GM23338 (cell line): ENCODE measurements at regions not wholly inside any gene's neighbourhood (a gene's known extent, or its start where the extent isn't known, plus 50 kb on each side); places are given as distances from the start of the nearest gene placed in this dataset.

Experiments
- ATAC-seq: fragments of 200-7000 bp; cut with Tn5 transposase; 3 replicates; pipeline ENCODE4 v1.9.1; 2020
- DNase-seq: peaks from one replicate; pipeline ENCODE4 v3.0.0-alpha.2; 2015; ENCODE audit warnings: low spot score
- H2AFZ ChIP-seq: fragments of 200-600 bp; sonication (generic); 2 replicates; pipeline ENCODE4 v1.8.0; 2016; ENCODE audit warnings: antibody characterized with exemption, mild to moderate bottlenecking, moderate library complexity
- H3F3A ChIP-seq: fragments of 200-600 bp; sonication (generic); replicated peaks from 2 replicates; pipeline ENCODE4 v1.8.0; 2017; ENCODE audit warnings: antibody characterized with exemption, mixed run types, low read depth
- H3K27ac ChIP-seq: fragments of 200-600 bp; sonication (generic); 2 replicates; pipeline ENCODE4 v1.6.1; 2016; ENCODE audit warnings: low read depth
- H3K27me3 ChIP-seq: fragments of 200-600 bp; sonication (generic); 2 replicates; pipeline ENCODE4 v1.8.0; 2016; ENCODE audit warnings: mild to moderate bottlenecking, mixed run types, moderate library complexity; ENCODE audit not compliant: insufficient read depth
- H3K36me3 ChIP-seq: fragments of 200-600 bp; sonication (generic); 2 replicates; pipeline ENCODE4 v1.8.0; 2016; ENCODE audit warnings: mild to moderate bottlenecking; ENCODE audit not compliant: insufficient read depth
- H3K4me1 ChIP-seq: fragments of 200-600 bp; sonication (generic); 2 replicates; pipeline ENCODE4 v1.8.0; 2016; ENCODE audit warnings: mild to moderate bottlenecking, moderate library complexity; ENCODE audit not compliant: insufficient read depth
- H3K4me2 ChIP-seq: fragments of 200-600 bp; sonication (generic); 2 replicates; pipeline ENCODE4 v1.7.1; 2017; ENCODE audit warnings: mixed run types
- H3K4me3 ChIP-seq: fragments of 200-600 bp; sonication (generic); 2 replicates; pipeline ENCODE4 v1.6.1; 2016; ENCODE audit warnings: mixed run types
- H3K79me2 ChIP-seq: fragments of 200-600 bp; sonication (generic); replicated peaks from 2 replicates; pipeline ENCODE4 v1.8.0; 2017; ENCODE audit warnings: mild to moderate bottlenecking; ENCODE audit not compliant: insufficient read depth
- H3K9me2 ChIP-seq: fragments of 200-600 bp; sonication (generic); 2 replicates; pipeline ENCODE4 v1.8.0; 2017; ENCODE audit not compliant: insufficient read depth
- H4K20me1 ChIP-seq: fragments of 200-600 bp; sonication (generic); replicated peaks from 2 replicates; pipeline ENCODE4 v1.8.0; 2017; ENCODE audit warnings: mild to moderate bottlenecking; ENCODE audit not compliant: insufficient read depth
- H3K27ac Mint-ChIP-seq: 2 replicates; pipeline ENCODE4 v1.8.0; 2020; ENCODE audit warnings: inconsistent platforms, mild to moderate bottlenecking, moderate library complexity, mixed read lengths
- H3K27me3 Mint-ChIP-seq: 3 replicates; pipeline ENCODE4 v1.8.0; 2022; ENCODE audit warnings: low read depth, mild to moderate bottlenecking, moderate library complexity, mixed read lengths, inconsistent platforms; ENCODE audit not compliant: insufficient read depth, poor library complexity
- H3K36me3 Mint-ChIP-seq: 3 replicates; pipeline ENCODE4 v1.8.0; 2021; ENCODE audit warnings: low read depth, mild to moderate bottlenecking, inconsistent platforms, moderate library complexity, mixed read lengths
- H3K4me1 Mint-ChIP-seq: 3 replicates; pipeline ENCODE4 v1.8.0; 2020; ENCODE audit warnings: mild to moderate bottlenecking, inconsistent platforms, mixed read lengths
- H3K4me3 Mint-ChIP-seq: 3 replicates; pipeline ENCODE4 v1.8.0; 2021; ENCODE audit warnings: moderate library complexity, mild to moderate bottlenecking, inconsistent platforms, mixed read lengths
- H3K9me3 Mint-ChIP-seq: 3 replicates; pipeline ENCODE4 v1.8.0; 2020; ENCODE audit warnings: moderate library complexity, mild to moderate bottlenecking, inconsistent platforms, mixed read lengths
- CREB1 ChIP-seq: fragments of 250-450 bp; sonication (Bioruptor Pico); IDR thresholded peaks from 2 replicates; pipeline ENCODE4 v1.5.0; 2020; ENCODE audit warnings: low read depth, mild to moderate bottlenecking, moderate library complexity
- CTCF ChIP-seq, 2 experiments: fragments of 200-600 bp in 1 of 2; sonication (generic) in 1 of 2; conservative IDR thresholded peaks; 2 replicates each; pipeline versions ENCODE4 v1.5.1 to v1.6.1; 2016 to 2017; ENCODE audit warnings: antibody characterized with exemption in 2 of 2, low read depth in 2 of 2, mild to moderate bottlenecking in 2 of 2, moderate library complexity in 1 of 2
- ETS1 ChIP-seq: IDR thresholded peaks from 2 replicates; pipeline ENCODE4 v1.6.1; 2016; ENCODE audit warnings: antibody characterized with exemption
- EZH2 ChIP-seq: fragments of 200-600 bp; sonication (generic); IDR thresholded peaks from one replicate; pipeline ENCODE4 v1.8.0; 2017; ENCODE audit warnings: antibody characterized with exemption, mild to moderate bottlenecking, low read depth; ENCODE audit not compliant: unreplicated experiment
- EZH2phosphoT487 ChIP-seq: fragments of 200-600 bp; sonication (generic); IDR thresholded peaks from one replicate; pipeline ENCODE4 v1.8.1; 2018; ENCODE audit warnings: antibody characterized with exemption; ENCODE audit not compliant: unreplicated experiment
- JUNB ChIP-seq: IDR thresholded peaks from one replicate; pipeline ENCODE4 v1.6.1; 2016; ENCODE audit warnings: antibody characterized with exemption; ENCODE audit not compliant: unreplicated experiment
- NANOG ChIP-seq: IDR thresholded peaks from 2 replicates; pipeline ENCODE4 v1.6.1; 2016; ENCODE audit warnings: antibody characterized with exemption, borderline replicate concordance
- POLR2AphosphoS5 ChIP-seq: IDR thresholded peaks from 2 replicates; pipeline ENCODE4 v1.6.1; 2016; ENCODE audit warnings: antibody characterized with exemption, low read depth
- REST ChIP-seq: IDR thresholded peaks from one replicate; pipeline ENCODE4 v1.6.1; 2018; ENCODE audit warnings: antibody characterized with exemption; ENCODE audit not compliant: unreplicated experiment
- STAT1 ChIP-seq: IDR thresholded peaks from one replicate; pipeline ENCODE4 v1.6.1; 2016; ENCODE audit warnings: antibody characterized with exemption; ENCODE audit not compliant: unreplicated experiment
- ZNF114 ChIP-seq: fragments of 250-450 bp; sonication (Bioruptor Pico); IDR thresholded peaks from 2 replicates; pipeline ENCODE4 v1.5.0; 2020; ENCODE audit warnings: mild to moderate bottlenecking, moderate library complexity
- ZNF331 ChIP-seq: fragments of 250-450 bp; sonication (Bioruptor Pico); IDR thresholded peaks from 2 replicates; pipeline ENCODE4 v1.5.0; 2020; ENCODE audit warnings: low read depth, mild to moderate bottlenecking, moderate library complexity

DNA sequence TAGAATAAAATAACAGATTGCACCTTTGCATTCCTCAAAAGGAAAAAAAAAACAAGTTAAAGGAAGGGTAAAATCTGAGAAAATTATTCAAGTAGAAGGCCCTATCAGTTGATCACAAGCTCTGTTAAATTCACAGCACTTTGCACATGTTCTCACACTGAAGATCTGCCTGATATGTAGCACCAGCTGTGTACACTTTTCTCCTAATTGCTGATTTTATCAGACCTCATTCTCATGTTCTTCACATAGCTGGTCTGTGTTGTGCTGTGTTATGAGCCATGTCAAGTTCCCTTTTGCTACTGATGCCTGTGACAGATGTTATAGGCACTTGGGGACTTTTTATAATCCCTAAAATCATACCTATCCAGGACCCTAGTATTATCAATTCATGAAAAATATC lies 390.4 kb upstream of the PRR16 start:
- no peaks in the 10 kb centered on the region for H3F3A ChIP-seq
- H2AFZ ChIP-seq: no peak overlapping the region
- H3K27ac ChIP-seq: no peak overlapping the region
- ATAC-seq: no peak
- no peak overlapping the region for H3K4me3 ChIP-seq
- no peaks in the 10 kb centered on the region for H3K36me3 ChIP-seq
- DNase-seq: no peak
- no peaks in the 10 kb centered on the region for H3K27me3 ChIP-seq
- no peak overlapping the region for H3K4me2 ChIP-seq
- H4K20me1 ChIP-seq: no peaks in the 10 kb centered on the region
- TF ChIP-seq ZNF331 (CRISPR knock-in tag) (no peak), CTCF (conservative IDR thresholded peaks at IDR 0.05; ENCODE audit: low read depth in 2 of 2) (no peak), EZH2 (no peak), ZNF114 (CRISPR knock-in tag) (no peak), POLR2AphosphoS5 (no peak), NANOG (no peak), JUNB (no peak), REST (no peak), EZH2phosphoT487 (no peak), STAT1 (no peak)
- H3K9me2 ChIP-seq: 0 out of 2 replicates have a peak, but pooled peaks cover 8% of the 10 kb centered on the region
- no peak overlapping the region for H3K4me3 Mint-ChIP-seq
- peaks cover 3% of the 10 kb centered on the region for H3K27me3 Mint-ChIP-seq
- no peaks in the 10 kb centered on the region for H3K79me2 ChIP-seq
- no peaks in the 10 kb centered on the region for H3K36me3 Mint-ChIP-seq
- H3K4me1 Mint-ChIP-seq: peaks cover 7% of the 10 kb centered on the region
- no peaks in the 10 kb centered on the region for H3K9me3 Mint-ChIP-seq
- H3K4me1 ChIP-seq: peaks cover 5% of the 10 kb centered on the region; the same call in 1 of the 2 replicates
- H3K27ac Mint-ChIP-seq: no peak overlapping the region

- Mint-ChIP-seq H3K36me3 (no peaks in the 10 kb centered on the region), H3K4me1 (peaks cover 7% of the 10 kb centered on the region; the same call in 2 of the 3 replicates), H3K4me3 (no peak overlapping the region), H3K27me3 (no peaks in the 10 kb centered on the region), H3K9me3 (no peaks in the 10 kb centered on the region), H3K27ac (no peak overlapping the region)
- no peaks in the 10 kb centered on the region for H3K27me3 ChIP-seq
- no peaks in the 10 kb centered on the region for H3K79me2 ChIP-seq
- no peak overlapping the region for H2AFZ ChIP-seq
- ATAC-seq (no peak), DNase-seq (no peak)
- H3K27ac ChIP-seq: no peak overlapping the region
- H3K4me1 ChIP-seq: no peaks in the 10 kb centered on the region
- no peaks in the 10 kb centered on the region for H3F3A ChIP-seq
- H3K36me3 ChIP-seq: no peaks in the 10 kb centered on the region
- no peak overlapping the region for H3K4me2 ChIP-seq
- H3K9me2 ChIP-seq: no peaks in the 10 kb centered on the region
- no peak overlapping the region for H3K4me3 ChIP-seq
- no peaks in the 10 kb centered on the region for H4K20me1 ChIP-seq
- TF ChIP-seq ZNF331 (CRISPR knock-in tag): no peak
- no peak for TF ChIP-seq CREB1 (CRISPR knock-in tag)
- no peak for TF ChIP-seq CTCF (conservative IDR thresholded peaks at IDR 0.05; ENCODE audit: low read depth in 2 of 2)
- TF ChIP-seq ZNF114 (CRISPR knock-in tag): no peak
- no peak for TF ChIP-seq POLR2AphosphoS5
- no peak for TF ChIP-seq ETS1
Observed at GRCh38 chr5:120080781-120081180, 383.3 kb upstream of the PRR16 start.
